Transverse colon (tissue), 4 donors: ENCODE measurements at regions not wholly inside any gene's neighbourhood (a gene's known extent, or its start where the extent isn't known, plus 50 kb on each side); places are given as distances from the start of the nearest gene placed in this dataset.

Source experiments
- DNase-seq: peaks from one replicate; pipeline ENCODE4 v3.0.0-alpha.2; 2019
- H3K27ac ChIP-seq, 4 donors: fragments of 200-600 bp; sonication (generic); 2 replicates each; pipeline ENCODE4 v1.5.1; 2016 to 2018; ENCODE audit warnings: inconsistent platforms in 4 of 4
- H3K27me3 ChIP-seq: fragments of 200-600 bp; sonication (generic); 2 replicates; pipeline ENCODE4 v1.5.1; 2017; ENCODE audit warnings: inconsistent platforms
- H3K36me3 ChIP-seq, 4 donors: fragments of 200-600 bp; sonication (generic); 2 replicates each; pipeline ENCODE4 v1.5.1; 2017 to 2019; ENCODE audit warnings: inconsistent platforms in 4 of 4
- H3K4me1 ChIP-seq, 4 donors: fragments of 200-600 bp; sonication (generic); 2 replicates each; pipeline ENCODE4 v1.5.1; 2017 to 2020; ENCODE audit warnings: inconsistent platforms in 4 of 4
- H3K4me3 ChIP-seq, 4 donors: fragments of 200-600 bp; sonication (generic); 1 replicate in 1 of 4; 2 replicates in 3 of 4; pipeline versions ENCODE4 v1.5.1 to v1.6.1; 2017 to 2019; ENCODE audit warnings: inconsistent platforms in 4 of 4
- H3K9me3 ChIP-seq, 2 donors: fragments of 200-600 bp; sonication (generic); 2 replicates each; pipeline ENCODE4 v1.5.1; 2017 to 2019; ENCODE audit warnings: inconsistent platforms in 2 of 2
- EP300 ChIP-seq: sonication (generic); formaldehyde crosslinking; IDR thresholded peaks from one replicate; pipeline ENCODE4 v1.6.1; 2017; ENCODE audit warnings: antibody characterized with exemption, low read depth
- POLR2A ChIP-seq: fragments of 450-650 bp; IDR thresholded peaks from one replicate; pipeline ENCODE4 v1.6.1; 2016; ENCODE audit warnings: antibody characterized with exemption, mild to moderate bottlenecking, moderate library complexity
- POLR2AphosphoS5 ChIP-seq, 3 donors: sonication (generic); formaldehyde crosslinking; IDR thresholded peaks; one replicate each; pipeline ENCODE4 v1.6.1; 2016; ENCODE audit warnings: antibody characterized with exemption in 3 of 3
- WGBS, 2 donors: methylation state at CpG; one replicate each; pipeline ENCODE4 v1.1.5; 2018; ENCODE audit warnings: low coverage in 1 of 2; 5-methylcytosine and 5-hydroxymethylcytosine counted together
- in situ Hi-C, 4 donors: fragments of 200-750 bp; cut with MboI; loops; one replicate each; pipeline versions ENCODE4 v1.15.0 to v1.15.1; 2017; ENCODE audit warnings: low sequenced_read_pairs in 3 of 4, low pct_ligation_motif_present in 1 of 4, low pct_unique_long_range_greater_than_20kb in 1 of 4
- intact Hi-C: fragments of 100-400 bp; cut with DNase I; formaldehyde crosslinking; loops from one replicate; pipeline ENCODE4 v1.15.1; 2023; ENCODE audit warnings: low total_unique reads
- TF ChIP-seq, protein P1 (sequence below), 5 experiments: fragments of 200-600 bp in 3 of 5; fragments of 450-650 bp in 2 of 5; sonication (generic) in 3 of 5; IDR thresholded peaks; 1 replicate in 2 of 5; 2 replicates in 3 of 5; pipeline ENCODE4 v1.5.1; 2016 to 2017; ENCODE audit warnings: antibody characterized with exemption in 5 of 5, inconsistent platforms in 3 of 5, mild to moderate bottlenecking in 2 of 5, moderate library complexity in 1 of 5

DNA sequence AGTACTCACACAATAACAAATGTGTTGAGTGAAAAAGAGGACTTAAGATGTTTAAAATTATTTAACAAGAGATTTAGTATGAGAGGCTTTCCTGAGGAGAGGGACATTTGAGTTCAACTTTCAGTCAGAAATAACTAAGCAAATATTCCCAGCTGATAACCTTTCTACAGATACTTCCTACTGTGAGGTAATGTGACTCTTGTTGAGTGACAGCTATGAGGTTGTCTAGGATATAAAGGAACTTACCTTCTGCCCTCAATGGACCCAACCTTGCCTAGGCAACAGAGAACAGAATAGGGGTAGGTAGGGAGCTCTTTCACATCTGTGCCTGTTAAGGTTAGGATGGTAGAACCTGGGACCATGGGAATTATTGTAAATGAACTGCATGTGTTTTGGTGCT lies 54.7 kb downstream of the GLUD2 start:
- H3K4me1 ChIP-seq: no peaks in the 10 kb centered on the region
- intact Hi-C loops: no loop called here
- no peak overlapping the region for H3K4me3 ChIP-seq
- no peaks in the 10 kb centered on the region for H3K27me3 ChIP-seq
- H3K9me3 ChIP-seq: no peaks in the 10 kb centered on the region
- no peak for DNase-seq
- in situ Hi-C loops: no loop called here
- TF ChIP-seq EP300 (no peak), POLR2A (no peak), POLR2AphosphoS5 (IDR thresholded peaks at IDR 0.05) (no peak)
- TF ChIP-seq, protein P1, sequence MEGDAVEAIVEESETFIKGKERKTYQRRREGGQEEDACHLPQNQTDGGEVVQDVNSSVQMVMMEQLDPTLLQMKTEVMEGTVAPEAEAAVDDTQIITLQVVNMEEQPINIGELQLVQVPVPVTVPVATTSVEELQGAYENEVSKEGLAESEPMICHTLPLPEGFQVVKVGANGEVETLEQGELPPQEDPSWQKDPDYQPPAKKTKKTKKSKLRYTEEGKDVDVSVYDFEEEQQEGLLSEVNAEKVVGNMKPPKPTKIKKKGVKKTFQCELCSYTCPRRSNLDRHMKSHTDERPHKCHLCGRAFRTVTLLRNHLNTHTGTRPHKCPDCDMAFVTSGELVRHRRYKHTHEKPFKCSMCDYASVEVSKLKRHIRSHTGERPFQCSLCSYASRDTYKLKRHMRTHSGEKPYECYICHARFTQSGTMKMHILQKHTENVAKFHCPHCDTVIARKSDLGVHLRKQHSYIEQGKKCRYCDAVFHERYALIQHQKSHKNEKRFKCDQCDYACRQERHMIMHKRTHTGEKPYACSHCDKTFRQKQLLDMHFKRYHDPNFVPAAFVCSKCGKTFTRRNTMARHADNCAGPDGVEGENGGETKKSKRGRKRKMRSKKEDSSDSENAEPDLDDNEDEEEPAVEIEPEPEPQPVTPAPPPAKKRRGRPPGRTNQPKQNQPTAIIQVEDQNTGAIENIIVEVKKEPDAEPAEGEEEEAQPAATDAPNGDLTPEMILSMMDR (IDR thresholded peaks at IDR 0.05): no peak
- H3K36me3 ChIP-seq: no peaks in the 10 kb centered on the region
- H3K27ac ChIP-seq: no peak overlapping the region

GRCh38 chrX:121103381-121103780 lies 56.0 kb downstream of the GLUD2 start:
- H3K9me3 ChIP-seq: no peaks in the 10 kb centered on the region
- TF ChIP-seq, protein P1 (IDR thresholded peaks at IDR 0.05): no peak
- TF ChIP-seq POLR2AphosphoS5 (IDR thresholded peaks at IDR 0.05) (no peak), POLR2A (no peak), EP300 (no peak)
- in situ Hi-C loops: no loop called here
- DNase-seq: no peak
- intact Hi-C loops: no loop called here
- H3K36me3 ChIP-seq: no peaks in the 10 kb centered on the region
- no peak overlapping the region for H3K27ac ChIP-seq
- no peak overlapping the region for H3K4me3 ChIP-seq
- H3K4me1 ChIP-seq: no peaks in the 10 kb centered on the region
- no peaks in the 10 kb centered on the region for H3K27me3 ChIP-seq

- in situ Hi-C loops: no loop called here
Observed at GRCh38 chrX:121106484-121107235, 59.2 kb downstream of the GLUD2 start.

GRCh38 chrX:121109986-121110385 lies 62.6 kb downstream of the GLUD2 start:
- intact Hi-C loops: no loop called here
- H3K27me3 ChIP-seq: no peaks in the 10 kb centered on the region
- H3K9me3 ChIP-seq: no peaks in the 10 kb centered on the region
- WGBS, 2 donors: 38% methylated on average over 2 of the region's 2 CpGs; no CpG with 5 or more reads in 1 of the 2 donors
- no peak for DNase-seq
- no peaks in the 10 kb centered on the region for H3K4me1 ChIP-seq
- H3K27ac ChIP-seq: no peak overlapping the region
- H3K4me3 ChIP-seq: no peak overlapping the region
- H3K36me3 ChIP-seq: no peaks in the 10 kb centered on the region
- in situ Hi-C loops: no loop called here
- TF ChIP-seq POLR2AphosphoS5 (IDR thresholded peaks at IDR 0.05) (no peak), EP300 (no peak), POLR2A (no peak)
- TF ChIP-seq, protein P1 (IDR thresholded peaks at IDR 0.05): no peak

More at GRCh38 chrX:121106484-121107235, 59.2 kb downstream of the GLUD2 start:
- no peak for TF ChIP-seq POLR2AphosphoS5 (IDR thresholded peaks at IDR 0.05)
- TF ChIP-seq, protein P1 (IDR thresholded peaks at IDR 0.05): no peak
- no peak for TF ChIP-seq EP300
- TF ChIP-seq POLR2A: no peak
- intact Hi-C loops: no loop called here
- H3K36me3 ChIP-seq: no peaks in the 10 kb centered on the region
- H3K4me1 ChIP-seq: no peaks in the 10 kb centered on the region
- DNase-seq: no peak
- no peaks in the 10 kb centered on the region for H3K27me3 ChIP-seq
- no peaks in the 10 kb centered on the region for H3K9me3 ChIP-seq
- WGBS, 2 donors: 74 to 77% methylated on average over 3 to 7 of the region's 7 CpGs
- no peak overlapping the region for H3K4me3 ChIP-seq
- H3K27ac ChIP-seq: no peak overlapping the region
